Activated CD4-positive, alpha-beta T cell treated with anti-CD3 and anti-CD28 coated beads for 4 hours (primary cell): ENCODE measurements at regions not wholly inside any gene's neighbourhood (a gene's known extent, or its start where the extent isn't known, plus 50 kb on each side); places are given as distances from the start of the nearest gene placed in this dataset.
"Not testable (repeated sequence)": the region's sequence is repeated elsewhere in the genome, so short reads cannot be mapped to it uniquely, and the experiment has no call there.

Experiments
- DNase-seq, 2 donors: peaks; one replicate each; pipeline ENCODE4 v3.0.0-alpha.2; 2020

DNA sequence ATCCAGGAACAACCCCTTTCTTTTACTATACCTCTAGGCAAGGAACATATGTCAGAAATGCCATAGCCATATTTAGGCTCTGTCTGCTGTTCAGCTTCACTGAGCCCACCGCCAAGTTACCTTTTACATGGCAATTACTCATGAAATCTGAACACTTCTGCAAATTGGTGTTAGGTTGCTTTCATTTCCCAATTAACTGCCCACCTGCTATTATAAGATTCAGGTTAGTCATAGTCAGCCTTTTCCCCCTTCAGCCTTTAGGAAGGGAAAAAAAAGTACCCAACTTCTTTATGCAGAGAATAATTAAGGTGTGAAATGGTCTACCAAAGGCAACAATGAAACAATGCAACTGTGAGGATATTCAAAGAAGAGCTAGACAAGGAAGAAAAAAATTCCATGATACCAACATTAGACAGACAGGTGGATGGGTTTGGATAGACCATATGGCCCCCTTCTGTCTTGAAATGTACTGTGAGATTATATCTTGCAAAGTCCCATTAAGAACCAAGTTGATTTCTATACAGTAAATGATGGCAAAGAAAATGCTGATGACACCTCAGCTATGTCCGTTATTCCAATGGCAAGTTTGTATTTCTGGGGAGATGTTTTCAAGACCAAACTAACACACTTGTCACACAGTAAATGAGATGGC is 442.1 kb upstream of the NRP1 start:
- no peak for DNase-seq

GRCh38 chr10:33774857-33775256 is 440.4 kb upstream of the NRP1 start:
- no peak for DNase-seq

GRCh38 chr10:33773886-33774480 is 439.5 kb upstream of the NRP1 start:
- no peak for DNase-seq

- no peak for DNase-seq
These were observed 438.7 kb upstream of the NRP1 start for GRCh38 chr10:33773253-33773573.

DNA sequence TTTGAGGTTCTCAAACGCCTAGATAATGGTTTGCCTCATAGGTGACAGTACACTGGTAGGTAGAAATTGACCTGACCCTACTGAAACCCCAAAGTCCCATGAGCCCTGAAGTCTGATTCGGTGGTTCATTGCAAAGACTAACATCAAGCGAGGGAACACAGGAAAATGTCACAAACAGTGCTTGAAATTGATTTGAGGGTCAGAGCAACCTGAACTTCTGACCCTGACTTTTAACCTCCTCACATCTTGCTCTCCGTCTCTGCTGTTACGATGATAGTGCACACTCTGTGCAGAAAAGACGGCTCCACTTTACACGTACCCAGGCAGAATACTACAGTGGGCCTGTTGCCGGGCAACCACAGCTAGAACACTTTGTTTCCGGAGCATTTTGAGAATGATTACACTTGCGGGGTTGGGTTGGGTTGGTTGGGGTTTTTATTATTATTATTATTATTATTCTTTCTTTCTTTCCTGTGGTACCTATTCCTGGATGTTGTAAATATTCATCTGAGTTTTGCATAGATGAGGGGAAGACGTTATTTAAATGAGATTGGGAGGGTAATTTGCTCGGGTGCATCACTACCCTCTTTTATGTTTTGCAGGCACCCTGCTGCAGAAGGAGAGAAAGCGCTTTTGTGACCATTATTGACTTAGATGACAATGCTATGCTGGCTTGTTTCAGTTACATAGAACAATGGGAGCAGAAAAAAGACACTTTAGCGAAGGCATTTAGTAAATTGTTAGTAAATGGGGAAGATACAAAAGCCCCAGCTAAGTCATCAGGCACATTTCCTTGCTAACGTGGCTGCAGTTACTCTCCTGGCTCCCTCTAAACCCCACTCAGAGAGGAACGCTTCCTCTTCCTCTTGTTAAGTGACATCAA is 438.1 kb upstream of the NRP1 start:
- no peak for DNase-seq

DNA sequence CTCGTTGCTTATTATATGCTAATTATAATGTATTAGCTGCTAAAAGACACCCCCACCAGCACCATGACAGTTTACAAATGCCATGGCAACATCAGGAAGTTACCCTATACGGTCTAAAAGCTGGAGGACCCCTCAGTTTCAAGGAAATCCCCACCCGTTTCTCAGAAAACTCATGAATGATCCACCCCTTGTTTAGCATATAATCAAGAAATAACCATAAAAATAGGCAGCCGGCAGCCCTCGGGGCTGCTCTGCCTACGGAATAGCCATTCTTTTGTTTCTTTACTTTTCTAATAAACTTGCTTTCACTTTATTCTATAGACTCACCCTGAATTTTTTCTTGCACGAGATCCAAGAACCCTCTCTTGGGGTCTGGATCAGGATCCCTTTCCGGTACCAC is 437.4 kb upstream of the NRP1 start:
- DNase-seq: not testable (repeated sequence)

- no peak for DNase-seq
These were observed 430.3 kb upstream of the NRP1 start for GRCh38 chr10:33764694-33765185.

- DNase-seq: no peak
These were observed 425.8 kb upstream of the NRP1 start for GRCh38 chr10:33760056-33760943.

GRCh38 chr10:33759191-33759590 is 424.7 kb upstream of the NRP1 start:
- DNase-seq: no peak

GRCh38 chr10:33758299-33758698 is 423.8 kb upstream of the NRP1 start:
- DNase-seq: no peak

DNA sequence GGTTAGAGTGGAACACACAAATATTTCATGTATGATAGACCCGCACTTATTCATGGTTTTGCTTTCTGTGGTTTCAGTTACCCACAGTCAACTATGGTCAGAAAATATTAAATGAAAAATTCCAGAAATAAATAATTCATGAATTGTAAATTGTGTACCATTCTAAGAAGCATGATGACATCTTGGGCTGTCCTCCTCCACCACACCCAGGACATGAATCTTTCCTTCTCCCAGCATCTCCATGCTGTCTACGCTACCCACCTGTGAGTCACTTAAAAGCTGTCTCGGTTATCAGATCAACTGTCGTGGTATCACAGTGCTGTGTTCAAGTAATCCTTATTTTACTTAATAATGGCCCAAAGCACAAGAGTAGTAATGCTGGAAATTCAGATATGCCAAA is 419.6 kb upstream of the NRP1 start:
- no peak for DNase-seq

DNA sequence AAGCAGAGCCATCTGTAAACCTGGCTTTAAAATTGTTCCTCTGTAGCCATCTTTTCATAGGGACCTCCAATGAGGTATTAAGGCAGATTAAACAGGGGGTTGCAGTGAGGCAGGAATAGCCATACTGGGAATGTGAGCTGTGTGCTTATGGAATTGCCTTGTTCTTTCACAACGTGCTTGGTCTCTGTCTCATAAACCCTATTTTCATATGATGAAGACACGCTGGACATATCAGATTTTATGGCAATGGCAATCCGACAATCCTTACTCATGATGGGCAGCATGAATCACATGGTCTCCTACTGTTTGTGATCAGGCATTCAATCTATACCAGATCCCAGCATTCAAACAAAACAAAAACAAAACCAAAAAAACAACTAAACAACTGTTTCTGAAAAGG is 418.9 kb upstream of the NRP1 start:
- DNase-seq: no peak

GRCh38 chr10:33749790-33750189 is 415.3 kb upstream of the NRP1 start:
- no peak for DNase-seq

- no peak for DNase-seq
These were observed 414.7 kb upstream of the NRP1 start for GRCh38 chr10:33749067-33749735.

DNA sequence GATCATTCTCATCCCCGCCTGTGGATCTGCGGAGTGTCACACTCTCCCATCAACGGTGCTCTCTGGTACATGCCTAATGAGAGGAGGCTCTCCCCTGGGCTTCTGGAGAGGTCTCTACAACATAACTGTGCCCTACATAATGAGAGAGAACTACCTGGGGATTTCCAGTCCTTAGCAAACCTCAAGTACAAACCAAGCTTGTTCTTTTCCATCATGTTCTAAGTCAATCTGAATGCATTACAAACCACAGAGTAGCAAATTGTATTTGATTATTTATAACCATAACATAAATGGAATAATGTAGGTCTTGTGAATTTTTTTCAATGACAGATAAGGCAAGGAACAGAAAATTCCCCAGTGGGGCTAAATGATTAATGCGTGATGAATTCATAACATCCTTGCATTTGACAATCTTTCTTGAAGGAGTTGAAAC is 412.4 kb upstream of the NRP1 start:
- no peak for DNase-seq

- no peak for DNase-seq
These were observed 411.7 kb upstream of the NRP1 start for GRCh38 chr10:33746186-33746585.

DNA sequence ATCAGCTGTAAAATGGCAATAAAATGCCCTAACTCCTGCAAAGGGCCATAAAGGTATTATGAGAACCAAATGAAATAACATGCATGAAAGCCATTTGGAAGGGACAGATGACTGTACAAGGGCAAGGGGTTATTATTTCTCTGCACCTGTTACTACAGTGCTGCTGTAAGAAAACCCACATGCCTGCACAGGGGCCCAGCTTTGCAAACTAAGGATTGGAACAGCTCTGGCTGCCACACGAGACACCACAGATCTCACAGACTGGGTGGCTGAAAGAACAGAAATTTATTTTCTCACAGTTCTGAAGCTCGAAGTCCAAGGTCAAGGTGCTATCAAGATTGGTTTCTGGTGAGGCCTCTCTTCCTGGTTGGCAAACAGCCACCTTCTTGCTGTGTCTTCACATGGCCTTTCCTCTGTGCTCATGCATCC is 409.0 kb upstream of the NRP1 start:
- no peak for DNase-seq

- DNase-seq: no peak
These were observed 404.6 kb upstream of the NRP1 start for GRCh38 chr10:33739031-33739430.

- no peak for DNase-seq
These were observed 401.0 kb upstream of the NRP1 start for GRCh38 chr10:33735464-33735923.

DNA sequence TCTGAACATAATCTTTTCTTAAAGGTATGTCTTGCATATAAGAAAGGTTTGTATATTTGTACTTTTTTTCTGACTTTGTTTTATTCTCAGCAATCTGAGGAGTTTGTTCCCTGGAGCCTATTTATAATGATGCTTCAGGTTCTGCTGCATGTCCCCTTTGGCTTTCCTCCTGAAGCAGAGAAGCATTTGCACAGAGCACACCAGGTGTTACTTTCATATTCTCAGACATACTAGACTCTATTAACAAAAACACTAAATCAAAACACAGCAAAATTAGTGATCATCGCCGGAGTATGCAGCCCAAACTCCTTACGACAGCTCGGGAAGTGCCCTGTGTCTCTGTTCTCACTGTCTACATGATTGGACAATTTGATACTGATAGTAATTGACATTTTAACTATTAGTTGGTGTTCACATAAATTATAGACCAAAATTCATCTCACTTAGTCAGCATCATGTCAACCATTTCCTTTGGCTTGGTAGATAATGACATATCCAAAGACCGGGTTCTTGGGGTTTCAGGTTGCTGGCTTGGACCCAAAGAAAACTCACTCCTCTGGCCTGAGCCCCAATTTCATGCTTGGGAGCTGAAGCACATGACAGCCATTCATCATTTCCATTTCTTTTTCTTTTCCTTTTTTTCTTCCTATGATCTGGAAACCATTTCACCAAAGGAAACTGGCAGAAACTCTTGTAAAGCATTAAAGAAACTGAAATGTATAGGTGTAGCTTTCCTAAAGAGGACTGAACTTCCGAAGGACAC is 400.1 kb upstream of the NRP1 start:
- no peak for DNase-seq

GRCh38 chr10:33733058-33733457 is 398.6 kb upstream of the NRP1 start:
- DNase-seq: no peak
